ENCODE measurements at regions not wholly inside any gene's neighbourhood (a gene's known extent, or its start where the extent isn't known, plus 50 kb on each side); places are given as distances from the start of the nearest gene placed in this dataset.

- no peak for TF ChIP-seq CTCF (IDR thresholded peaks at IDR 0.05)
- no peak for TF ChIP-seq POLR2AphosphoS5 (IDR thresholded peaks at IDR 0.05; ENCODE audit: low read depth, low read length)
These were observed 103.3 kb upstream of the CMC1 start for GRCh38 chr3:28138043-28138610.
